ENCODE measurements at regions not wholly inside any gene's neighbourhood (a gene's known extent, or its start where the extent isn't known, plus 50 kb on each side); places are given as distances from the start of the nearest gene placed in this dataset.

- DNase-seq (ENCODE audit: extremely low read depth, insufficient read length): no peak
- H3K4me3 ChIP-seq (replicated peaks; ENCODE audit: low read depth, low read length): no peak overlapping the region
- no peak for TF ChIP-seq CTCF (IDR thresholded peaks at IDR 0.05; ENCODE audit: insufficient read depth, low read length, poor library complexity, severe bottlenecking)
- peaks cover 2% of the 10 kb centered on the region for H3K27me3 ChIP-seq (replicated peaks; ENCODE audit: control insufficient read depth, insufficient read depth, low read length)
- no peaks in the 10 kb centered on the region for H3K36me3 ChIP-seq (ENCODE audit: control insufficient read depth, insufficient read depth, low read length)
Observed at GRCh38 chr12:106000382-106001104, 138.2 kb downstream of the NUAK1 start.

- Histone ChIP-seq H3K4me3 (replicated peaks; ENCODE audit: low read depth, low read length) (no peak overlapping the region), H3K27me3 (replicated peaks; ENCODE audit: control insufficient read depth, insufficient read depth, low read length) (peaks cover 2% of the 10 kb centered on the region), H3K36me3 (ENCODE audit: control insufficient read depth, insufficient read depth, low read length) (no peaks in the 10 kb centered on the region)
- no peak for TF ChIP-seq CTCF (IDR thresholded peaks at IDR 0.05; ENCODE audit: insufficient read depth, low read length, poor library complexity, severe bottlenecking)
- no peak for DNase-seq (ENCODE audit: extremely low read depth, insufficient read length)
Observed at GRCh38 chr12:106001105-106001836, 137.5 kb downstream of the NUAK1 start.

GRCh38 chr12:106001837-106002218 lies 136.9 kb downstream of the NUAK1 start:
- H3K4me3 ChIP-seq (replicated peaks; ENCODE audit: low read depth, low read length): no peak overlapping the region
- no peak for DNase-seq (ENCODE audit: extremely low read depth, insufficient read length)
- no peak for TF ChIP-seq CTCF (IDR thresholded peaks at IDR 0.05; ENCODE audit: insufficient read depth, low read length, poor library complexity, severe bottlenecking)
- H3K36me3 ChIP-seq (ENCODE audit: control insufficient read depth, insufficient read depth, low read length): no peaks in the 10 kb centered on the region
- H3K27me3 ChIP-seq (replicated peaks; ENCODE audit: control insufficient read depth, insufficient read depth, low read length): peaks cover 2% of the 10 kb centered on the region

GRCh38 chr12:106003297-106003696 lies 135.5 kb downstream of the NUAK1 start:
- no peak for DNase-seq (ENCODE audit: extremely low read depth, insufficient read length)
- peaks cover 2% of the 10 kb centered on the region for H3K27me3 ChIP-seq (replicated peaks; ENCODE audit: control insufficient read depth, insufficient read depth, low read length)
- no peaks in the 10 kb centered on the region for H3K36me3 ChIP-seq (ENCODE audit: control insufficient read depth, insufficient read depth, low read length)
- no peak for TF ChIP-seq CTCF (IDR thresholded peaks at IDR 0.05; ENCODE audit: insufficient read depth, low read length, poor library complexity, severe bottlenecking)
- H3K4me3 ChIP-seq (replicated peaks; ENCODE audit: low read depth, low read length): no peak overlapping the region

DNA sequence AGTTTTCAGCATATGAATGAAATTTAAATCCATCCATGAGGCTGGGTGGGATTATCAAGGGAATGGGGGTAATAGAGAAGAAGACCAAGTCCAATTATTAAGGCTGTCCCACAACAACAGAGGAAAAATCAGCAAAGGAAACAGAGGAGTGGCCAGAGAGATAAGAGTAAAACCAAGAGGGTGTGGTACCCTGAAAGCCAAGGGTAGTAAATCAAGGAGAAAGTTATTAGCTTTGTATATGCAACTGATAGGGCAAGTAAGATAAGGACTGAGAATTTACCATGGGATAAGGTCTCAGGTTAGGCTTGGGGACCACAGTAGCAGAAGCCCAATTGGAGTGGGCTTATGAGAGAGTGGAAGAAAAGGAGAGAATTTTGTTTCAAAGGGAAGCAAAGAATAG lies 134.5 kb downstream of the NUAK1 start:
- peaks cover 2% of the 10 kb centered on the region; the same call in 1 of the 2 replicates for H3K27me3 ChIP-seq (replicated peaks; ENCODE audit: control insufficient read depth, insufficient read depth, low read length)
- no peak for DNase-seq (ENCODE audit: extremely low read depth, insufficient read length)
- TF ChIP-seq CTCF (IDR thresholded peaks at IDR 0.05; ENCODE audit: insufficient read depth, low read length, poor library complexity, severe bottlenecking): no peak

More for the DNA sequence above, 134.5 kb downstream of the NUAK1 start:
- Histone ChIP-seq H3K36me3 (ENCODE audit: control insufficient read depth, insufficient read depth, low read length) (no peaks in the 10 kb centered on the region), H3K4me3 (replicated peaks; ENCODE audit: low read depth, low read length) (no peak overlapping the region)
